ENCODE measurements at regions not wholly inside any gene's neighbourhood (a gene's known extent, or its start where the extent isn't known, plus 50 kb on each side); places are given as distances from the start of the nearest gene placed in this dataset.

- Histone ChIP-seq H3K4me1 (peaks cover 0 to 14% of the 10 kb centered on the region in 2 donors), H3K4me3 (no peak overlapping the region), H3K36me3 (no peaks in the 10 kb centered on the region), H3K27me3 (no peaks in the 10 kb centered on the region), H3K27ac (peak overlapping the region in 1 of 2 donors; percentile 46), H3K9me3 (no peaks in the 10 kb centered on the region)
- no peak for TF ChIP-seq CTCF (IDR thresholded peaks at IDR 0.05)
- no peak for DNase-seq (ENCODE audit: low spot score)
Measured at GRCh38 chr10:20963056-20963455, 65.9 kb upstream of the NEBL start.

GRCh38 chr10:20962165-20962564, 65.1 kb upstream of the NEBL start:
- no peaks in the 10 kb centered on the region for H3K9me3 ChIP-seq
- peaks cover 0 to 14% of the 10 kb centered on the region in 2 donors for H3K4me1 ChIP-seq
- no peak for TF ChIP-seq CTCF (IDR thresholded peaks at IDR 0.05)
- H3K27ac ChIP-seq, result no peak overlapping the region
- DNase-seq (ENCODE audit: low spot score), result no peak
- H3K4me3 ChIP-seq, result no peak overlapping the region
- H3K36me3 ChIP-seq, result no peaks in the 10 kb centered on the region
- no peaks in the 10 kb centered on the region for H3K27me3 ChIP-seq

GRCh38 chr10:20959242-20959641, 62.1 kb upstream of the NEBL start:
- Histone ChIP-seq H3K9me3 (no peaks in the 10 kb centered on the region), H3K4me1 (peaks cover 0 to 10% of the 10 kb centered on the region in 2 donors), H3K27ac (no peak overlapping the region), H3K27me3 (no peaks in the 10 kb centered on the region), H3K36me3 (no peaks in the 10 kb centered on the region), H3K4me3 (no peak overlapping the region)
- TF ChIP-seq CTCF (IDR thresholded peaks at IDR 0.05), result no peak
- DNase-seq (ENCODE audit: low spot score), result no peak

GRCh38 chr10:20958764-20959163, 61.7 kb upstream of the NEBL start:
- Histone ChIP-seq H3K4me3 (no peak overlapping the region), H3K4me1 (peaks cover 0 to 8% of the 10 kb centered on the region in 2 donors), H3K36me3 (no peaks in the 10 kb centered on the region), H3K9me3 (no peaks in the 10 kb centered on the region), H3K27ac (no peak overlapping the region), H3K27me3 (no peaks in the 10 kb centered on the region)
- TF ChIP-seq CTCF (IDR thresholded peaks at IDR 0.05), result no peak
- DNase-seq (ENCODE audit: low spot score), result no peak

GRCh38 chr10:20958225-20958624, 61.1 kb upstream of the NEBL start:
- no peaks in the 10 kb centered on the region for H3K36me3 ChIP-seq
- no peak for DNase-seq (ENCODE audit: low spot score)
- H3K27me3 ChIP-seq, result no peaks in the 10 kb centered on the region
- no peak overlapping the region for H3K27ac ChIP-seq
- no peak for TF ChIP-seq CTCF (IDR thresholded peaks at IDR 0.05)
- H3K9me3 ChIP-seq, result no peaks in the 10 kb centered on the region
- H3K4me3 ChIP-seq, result no peak overlapping the region
- H3K4me1 ChIP-seq, result peaks cover 0 to 2% of the 10 kb centered on the region in 2 donors

GRCh38 chr10:20957744-20958143, 60.6 kb upstream of the NEBL start:
- H3K27me3 ChIP-seq, result no peaks in the 10 kb centered on the region
- DNase-seq (ENCODE audit: low spot score), result no peak
- no peaks in the 10 kb centered on the region for H3K9me3 ChIP-seq
- H3K27ac ChIP-seq, result no peak overlapping the region
- H3K4me1 ChIP-seq, result no peaks in the 10 kb centered on the region
- no peaks in the 10 kb centered on the region for H3K36me3 ChIP-seq
- no peak overlapping the region for H3K4me3 ChIP-seq
- no peak for TF ChIP-seq CTCF (IDR thresholded peaks at IDR 0.05)

Data from right atrium auricular region (tissue), 2 donors.